DMS153 treated with DMSO at 0.1 percent for 48 hours (cell line): ENCODE measurements at regions not wholly inside any gene's neighbourhood (a gene's known extent, or its start where the extent isn't known, plus 50 kb on each side); places are given as distances from the start of the nearest gene placed in this dataset.

ENCODE experiments used
- DNase-seq: peaks from one replicate; lab custom pipeline; 2025; ENCODE audit not compliant: unreplicated experiment; lab: John Stamatoyannopoulos, UW

DNA sequence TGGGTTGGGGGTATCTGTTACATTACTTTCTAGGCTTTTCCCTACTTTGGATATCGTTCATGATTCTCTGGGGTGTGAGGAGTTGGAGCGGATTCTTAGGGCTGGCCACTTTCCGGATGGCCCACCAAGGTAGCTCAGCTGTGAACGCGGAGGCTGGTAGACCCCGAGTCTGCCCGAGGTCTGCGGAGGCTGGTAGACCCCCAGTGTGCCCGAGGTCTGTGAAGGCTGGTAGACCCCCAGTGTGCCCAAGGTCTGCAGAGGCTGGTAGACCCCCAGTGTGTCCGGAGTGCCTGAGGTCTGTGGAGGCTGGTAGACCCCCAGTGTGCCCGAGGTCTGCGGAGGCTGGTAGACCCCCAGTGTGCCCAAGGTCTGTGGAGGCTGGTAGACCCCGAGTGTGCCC, 99.2 kb upstream of the ZNF469 start:
- DNase-seq: no peak

DNA sequence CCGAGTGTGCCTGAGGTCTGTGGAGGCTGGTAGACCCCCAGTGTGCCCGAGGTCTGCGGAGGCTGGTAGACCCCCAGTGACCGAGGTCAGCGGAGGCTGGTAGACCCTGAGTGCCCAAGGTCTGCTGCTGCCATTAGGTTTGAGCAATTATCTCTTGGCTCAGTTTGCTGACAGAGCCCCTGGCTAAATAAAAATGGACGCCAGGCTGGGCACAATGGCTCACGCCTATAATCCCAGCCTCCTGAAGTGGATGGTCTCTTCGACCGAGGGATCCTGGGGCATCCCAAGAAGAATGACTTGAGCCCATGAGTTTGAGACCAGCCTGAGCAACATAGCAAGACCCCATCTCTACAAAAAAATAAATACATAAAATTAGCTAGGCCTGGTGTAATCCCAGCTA, 98.7 kb upstream of the ZNF469 start:
- DNase-seq: no peak

DNA sequence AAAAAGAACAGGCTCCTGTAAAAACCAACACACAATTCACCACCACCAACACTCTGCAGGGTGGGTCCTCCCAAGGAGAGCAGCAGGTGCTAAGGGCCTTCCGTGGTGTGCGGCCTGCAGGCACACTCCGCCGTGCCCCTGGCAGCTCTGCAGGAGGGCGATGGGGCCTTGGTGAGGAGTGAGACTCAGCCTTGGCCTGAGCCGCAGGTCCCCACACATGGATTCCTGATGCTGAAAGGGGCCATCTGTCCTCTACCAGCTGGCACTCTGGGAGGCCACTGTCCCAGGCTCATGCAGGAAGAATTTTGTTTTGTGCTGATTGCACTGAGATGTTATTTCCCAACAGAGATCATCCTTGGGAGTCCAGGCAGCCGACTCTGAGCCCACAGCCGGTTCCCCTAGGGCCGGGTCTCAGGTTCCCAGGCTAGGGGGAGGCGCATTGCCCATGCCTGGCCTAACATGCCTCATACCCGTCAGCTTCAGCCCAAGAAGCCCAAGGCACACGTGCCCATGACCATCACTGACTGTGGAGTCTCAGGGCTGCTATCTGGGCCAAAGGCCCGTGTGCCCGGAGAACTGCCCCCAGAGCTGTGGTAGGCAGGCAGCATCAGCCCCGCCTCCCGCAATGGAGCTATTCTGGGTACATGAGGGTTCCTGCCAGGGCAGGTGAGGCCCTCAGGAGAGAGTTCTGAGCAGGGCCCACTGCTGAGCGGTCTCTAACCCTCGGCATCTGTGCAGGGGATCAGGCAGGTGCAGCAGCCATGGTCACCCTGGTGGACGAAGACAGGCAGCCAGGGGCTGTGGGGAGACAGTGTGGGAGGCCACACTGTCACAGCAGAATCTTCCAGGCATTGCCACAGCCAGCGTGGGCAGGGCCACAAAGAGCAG, 97.9 kb upstream of the ZNF469 start:
- no peak for DNase-seq

- DNase-seq: no peak
These were observed 97.3 kb upstream of the ZNF469 start for GRCh38 chr16:88285514-88285822.

- no peak for DNase-seq
These were observed 96.3 kb upstream of the ZNF469 start for GRCh38 chr16:88286301-88286923.

DNA sequence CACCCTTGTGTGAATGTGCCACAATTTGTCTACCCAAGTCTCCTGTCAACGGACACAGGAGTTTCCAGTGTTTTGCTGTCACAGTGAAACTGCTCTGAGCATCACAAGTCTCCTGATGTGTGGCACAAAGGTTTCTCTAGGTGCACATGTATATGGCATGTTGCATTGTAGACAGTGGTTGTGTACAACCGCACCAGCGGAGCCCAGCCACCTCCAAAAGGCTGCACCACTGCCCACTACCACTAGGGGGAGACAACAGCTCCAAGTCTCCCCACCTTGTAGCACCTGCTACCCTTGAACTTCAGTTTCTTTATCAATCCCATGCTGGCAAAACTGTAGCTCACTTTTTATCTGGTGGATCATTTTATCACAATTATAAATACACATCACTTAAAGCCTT, 95.5 kb upstream of the ZNF469 start:
- no peak for DNase-seq

DNA sequence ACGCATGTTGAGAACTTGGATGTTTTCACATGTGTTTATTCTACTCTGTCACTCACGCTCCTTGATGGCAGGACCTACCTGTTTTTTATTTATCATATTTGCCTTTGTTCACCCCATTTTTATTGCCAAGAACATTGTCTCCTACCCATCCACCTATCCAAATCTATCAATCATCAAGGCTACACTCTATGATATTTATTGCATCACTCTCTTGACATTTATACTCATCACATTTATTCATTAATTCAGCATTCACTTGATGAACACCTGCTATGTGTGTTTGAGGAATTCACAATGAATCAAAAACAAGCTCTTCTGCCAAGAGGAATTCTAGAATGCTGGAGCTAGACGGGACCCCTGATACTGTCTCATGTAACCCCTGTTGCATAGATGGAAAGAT, 94.5 kb upstream of the ZNF469 start:
- no peak for DNase-seq

DNA sequence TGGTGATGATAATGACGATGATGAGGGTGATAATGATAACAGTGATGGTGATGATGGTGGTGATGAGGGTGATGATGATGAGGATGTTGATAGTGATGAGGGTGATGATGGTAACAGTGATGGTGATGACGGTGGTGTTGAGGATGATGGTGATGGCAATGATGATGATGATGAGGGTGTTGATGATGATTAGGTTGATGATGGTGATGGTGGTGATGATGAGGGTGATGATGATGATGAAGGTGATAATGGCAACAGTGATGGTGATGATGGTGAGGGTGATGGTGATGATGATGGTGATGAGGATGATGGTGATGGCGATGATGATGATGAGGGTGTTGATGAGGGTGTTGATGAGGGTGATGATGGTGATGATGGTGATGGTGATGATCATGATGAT, 93.8 kb upstream of the ZNF469 start:
- DNase-seq: no peak

DNA sequence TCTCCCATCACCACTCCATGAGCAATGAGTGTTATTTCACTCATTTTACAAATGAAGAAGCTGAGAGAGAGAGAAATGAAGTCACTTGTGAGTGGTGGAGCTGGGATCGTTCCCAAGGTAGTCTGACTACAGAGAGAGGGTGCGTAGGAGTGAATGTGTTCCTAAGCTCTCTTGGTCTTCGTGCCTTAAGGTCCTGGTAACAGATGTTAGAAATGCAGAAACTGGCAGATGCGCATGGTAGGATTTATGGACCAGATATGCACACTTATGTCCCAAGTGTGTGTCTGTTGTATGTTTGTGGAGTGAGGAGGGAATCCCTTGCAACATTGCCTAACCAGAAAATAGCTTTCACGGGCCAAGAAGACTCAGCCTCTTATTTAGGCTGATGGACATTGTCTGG, 93.2 kb upstream of the ZNF469 start:
- DNase-seq: no peak

GRCh38 chr16:88289968-88290401, 92.8 kb upstream of the ZNF469 start:
- DNase-seq: no peak

GRCh38 chr16:88290850-88291830, 91.6 kb upstream of the ZNF469 start:
- no peak for DNase-seq

GRCh38 chr16:88292007-88292970, 90.5 kb upstream of the ZNF469 start:
- DNase-seq: no peak

- DNase-seq: no peak
These were observed 89.7 kb upstream of the ZNF469 start for GRCh38 chr16:88293097-88293496.

DNA sequence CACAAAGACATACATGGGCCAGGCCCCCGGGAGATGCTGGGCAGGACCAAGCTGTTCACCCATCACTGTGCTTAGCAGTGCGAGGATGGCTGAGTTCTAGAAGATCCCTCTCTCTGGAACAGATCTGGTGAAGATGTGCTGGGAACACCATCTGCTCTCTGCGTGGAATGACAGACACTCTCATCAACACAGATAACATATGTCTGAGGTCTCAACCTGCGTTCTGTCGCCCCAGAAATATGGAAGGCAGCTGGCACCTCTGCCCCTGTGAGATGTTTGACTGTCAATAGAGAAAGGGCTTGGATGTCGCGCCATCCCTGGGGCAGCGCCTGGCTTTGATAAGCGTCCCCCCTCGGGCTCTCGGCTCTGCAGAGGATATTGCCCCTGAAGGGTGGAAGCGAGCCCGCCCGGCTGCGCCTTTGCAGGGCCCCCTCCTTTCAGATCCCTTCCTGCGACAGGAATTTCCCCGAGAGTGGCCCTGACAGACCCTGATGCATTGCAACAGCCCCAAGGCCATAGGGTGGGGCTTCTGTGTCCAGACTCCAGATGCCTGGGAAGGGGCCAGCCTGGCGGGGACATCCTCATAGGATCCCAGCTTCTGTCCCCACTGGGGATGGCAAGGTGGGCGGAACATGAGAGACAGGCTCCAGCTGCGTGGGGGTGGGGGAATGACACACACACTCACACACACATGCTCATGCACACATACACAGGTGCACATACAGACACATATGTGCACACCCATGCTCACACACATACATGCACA, 86.9 kb upstream of the ZNF469 start:
- DNase-seq: no peak

GRCh38 chr16:88296437-88297177, 86.2 kb upstream of the ZNF469 start:
- DNase-seq: no peak

GRCh38 chr16:88297178-88297720, 85.5 kb upstream of the ZNF469 start:
- DNase-seq: no peak

GRCh38 chr16:88298181-88298832, 84.5 kb upstream of the ZNF469 start:
- no peak for DNase-seq
